Psoas muscle (tissue), 7 donors: ENCODE measurements at regions not wholly inside any gene's neighbourhood (a gene's known extent, or its start where the extent isn't known, plus 50 kb on each side); places are given as distances from the start of the nearest gene placed in this dataset.
"Not testable (repeated sequence)": the region's sequence is repeated elsewhere in the genome, so short reads cannot be mapped to it uniquely, and the experiment has no call there.

ENCODE experiments used
- ATAC-seq, 4 donors: fragments of 200-7000 bp; cut with Tn5 transposase; one replicate each; pipeline ENCODE4 v1.9.1; 2020; ENCODE audit warnings: moderate library complexity in 3 of 4, mild to moderate bottlenecking in 2 of 4
- DNase-seq, 2 donors: peaks; one replicate each; pipeline ENCODE4 v3.0.0-alpha.2; 2020
- H3K27ac ChIP-seq: fragments of 200-600 bp; one replicate; pipeline ENCODE4 v1.8.0; 2022
- H3K27me3 ChIP-seq, 3 donors: fragments of 200-600 bp in 1 of 3; one replicate each; pipeline versions ENCODE4 v1.6.1 to v1.8.0; 2013 to 2022; ENCODE audit warnings: low read length in 2 of 3, mild to moderate bottlenecking in 2 of 3, moderate library complexity in 1 of 3; ENCODE audit not compliant: insufficient read depth in 3 of 3
- H3K36me3 ChIP-seq, 2 donors: fragments of 200-600 bp in 1 of 2; one replicate each; pipeline versions ENCODE4 v1.6.1 to v1.8.0; 2013 to 2022; ENCODE audit warnings: low read depth in 1 of 2, mild to moderate bottlenecking in 1 of 2, moderate library complexity in 1 of 2; ENCODE audit not compliant: insufficient read depth in 1 of 2
- H3K4me1 ChIP-seq: fragments of 200-600 bp; one replicate; pipeline ENCODE4 v1.8.0; 2022
- H3K4me3 ChIP-seq: fragments of 200-600 bp; one replicate; pipeline ENCODE4 v1.8.0; 2022; ENCODE audit warnings: mild to moderate bottlenecking
- H3K9me3 ChIP-seq: fragments of 200-600 bp; one replicate; pipeline ENCODE4 v1.8.0; 2022
- CTCF ChIP-seq: fragments of 200-600 bp; IDR thresholded peaks from one replicate; pipeline ENCODE4 v1.8.0; 2022; ENCODE audit warnings: antibody characterized with exemption
- WGBS, 3 donors: extraction: QIAGEN DNeasy Blood & Tissue Kit; methylation state at CpG; one replicate each; pipeline versions ENCODE4 v1.1.6 to v1.1.7; 2013; 5-methylcytosine and 5-hydroxymethylcytosine counted together
- intact Hi-C, 2 donors: fragments of 100-400 bp; cut with DNase I; formaldehyde crosslinking; loops; one replicate each; pipeline versions ENCODE4 v1.11.0 to v1.14.2; 2022
- donor health status: healthy with polysubstance abuse.
- donor health status: DM: no; HTN: no; CAD: no; lungs with moderate emphysema.
- donor health status: Bipolar disorder and iron deficiency.
- donor health status: healthy.
- donor health status: DM: yes; HTN: yes; CAD: no.
- donor health status: DM: no; HTN: no; CAD: no.
- donor health status: DM: yes; HTN: yes; CAD: no.

- no peak for DNase-seq
- TF ChIP-seq CTCF: no peak
- no peaks in the 10 kb centered on the region for H3K27me3 ChIP-seq
- H3K4me3 ChIP-seq: no peak overlapping the region
- no peaks in the 10 kb centered on the region for H3K4me1 ChIP-seq
- no peak for ATAC-seq
- no peaks in the 10 kb centered on the region for H3K9me3 ChIP-seq
- no peaks in the 10 kb centered on the region for H3K36me3 ChIP-seq
- no peak overlapping the region for H3K27ac ChIP-seq
- intact Hi-C loops: no loop called here
These were observed 522.8 kb downstream of the DMRTA1 start for GRCh38 chr9:22969350-22969979.

- no peak overlapping the region for H3K4me3 ChIP-seq
- intact Hi-C loops: no loop called here
- DNase-seq (no peak), ATAC-seq (no peak)
- H3K36me3 ChIP-seq: no peaks in the 10 kb centered on the region
- no peak for TF ChIP-seq CTCF
- no peaks in the 10 kb centered on the region for H3K4me1 ChIP-seq
- H3K27ac ChIP-seq: no peak overlapping the region
- no peaks in the 10 kb centered on the region for H3K9me3 ChIP-seq
- H3K27me3 ChIP-seq: no peaks in the 10 kb centered on the region
- 76 to 82% (median 80%) methylated on average over 7 of the region's 7 CpGs for WGBS, 3 donors
These were observed 523.9 kb downstream of the DMRTA1 start for GRCh38 chr9:22970434-22970975.

- ATAC-seq (no peak), DNase-seq (no peak)
- Histone ChIP-seq H3K4me1 (no peaks in the 10 kb centered on the region), H3K9me3 (no peaks in the 10 kb centered on the region), H3K27me3 (no peaks in the 10 kb centered on the region), H3K4me3 (no peak overlapping the region), H3K27ac (no peak overlapping the region), H3K36me3 (no peaks in the 10 kb centered on the region)
- TF ChIP-seq CTCF: no peak
- intact Hi-C loops: no loop called here
- 94 to 97% (median 96%) methylated on average over 3 of the region's 3 CpGs for WGBS, 3 donors
These were observed 529.3 kb downstream of the DMRTA1 start for GRCh38 chr9:22975951-22976350.

- WGBS, 3 donors: 78 to 89% (median 80%) methylated on average over 1 of the region's 1 CpG
- no peaks in the 10 kb centered on the region for H3K36me3 ChIP-seq
- H3K4me3 ChIP-seq: no peak overlapping the region
These were observed 529.8 kb downstream of the DMRTA1 start for GRCh38 chr9:22976454-22976853.

GRCh38 chr9:22980429-22980828 lies 533.8 kb downstream of the DMRTA1 start:
- H3K27me3 ChIP-seq, H3K27ac ChIP-seq, H3K4me1 ChIP-seq, ATAC-seq, intact Hi-C loops, DNase-seq, H3K36me3 ChIP-seq, H3K9me3 ChIP-seq, H3K4me3 ChIP-seq: not testable (repeated sequence)
- 89 to 92% (median 89%) methylated on average over 13 of the region's 13 CpGs for WGBS, 3 donors

More at GRCh38 chr9:22976454-22976853, 529.8 kb downstream of the DMRTA1 start:
- intact Hi-C loops: no loop called here
- no peak for ATAC-seq
- Histone ChIP-seq H3K27me3 (no peaks in the 10 kb centered on the region), H3K9me3 (no peaks in the 10 kb centered on the region), H3K4me1 (no peaks in the 10 kb centered on the region), H3K27ac (no peak overlapping the region)
- no peak for TF ChIP-seq CTCF
- no peak for DNase-seq
